ENCODE measurements at regions not wholly inside any gene's neighbourhood (a gene's known extent, or its start where the extent isn't known, plus 50 kb on each side); places are given as distances from the start of the nearest gene placed in this dataset.

GRCh38 chr2:234243871-234244565 lies 193.5 kb downstream of the SPP2 start:
- H3K27me3 ChIP-seq (ENCODE audit: insufficient read depth, insufficient read length), result no peaks in the 10 kb centered on the region

GRCh38 chr2:234242459-234242836 lies 191.9 kb downstream of the SPP2 start:
- Histone ChIP-seq H3K4me3 (ENCODE audit: insufficient read length, low read depth) (no peak overlapping the region), H3K4me1 (ENCODE audit: insufficient read depth, insufficient read length) (no peaks in the 10 kb centered on the region), H3K27me3 (ENCODE audit: insufficient read depth, insufficient read length) (no peaks in the 10 kb centered on the region), H3K36me3 (ENCODE audit: insufficient read depth, insufficient read length, low read length) (no peaks in the 10 kb centered on the region), H3K9me3 (ENCODE audit: insufficient read depth, low read length) (peaks cover 27% of the 10 kb centered on the region), H3K9ac (ENCODE audit: insufficient read length, low read depth) (no peak overlapping the region)
- TF ChIP-seq YY1 (IDR thresholded peaks at IDR 0.05; ENCODE audit: insufficient read depth, insufficient read length), result no peak
- no peak for TF ChIP-seq ZNF274 (IDR thresholded peaks at IDR 0.05; ENCODE audit: low read depth, low read length)
- no peak for TF ChIP-seq SUZ12 (IDR thresholded peaks at IDR 0.05; ENCODE audit: extremely low read depth, insufficient read depth, insufficient read length)
- DNase-seq (ENCODE audit: low read depth, low spot score), result no peak

More at GRCh38 chr2:234243871-234244565, 193.5 kb downstream of the SPP2 start:
- no peak overlapping the region for H3K9ac ChIP-seq (ENCODE audit: insufficient read length, low read depth)
- no peak for DNase-seq (ENCODE audit: low read depth, low spot score)
- no peaks in the 10 kb centered on the region for H3K4me1 ChIP-seq (ENCODE audit: insufficient read depth, insufficient read length)
- H3K9me3 ChIP-seq (ENCODE audit: insufficient read depth, low read length), result peaks cover 37% of the 10 kb centered on the region
- H3K4me3 ChIP-seq (ENCODE audit: insufficient read length, low read depth), result no peak overlapping the region
- no peaks in the 10 kb centered on the region for H3K36me3 ChIP-seq (ENCODE audit: insufficient read depth, insufficient read length, low read length)
- TF ChIP-seq YY1 (IDR thresholded peaks at IDR 0.05; ENCODE audit: insufficient read depth, insufficient read length) (no peak), ZNF274 (IDR thresholded peaks at IDR 0.05; ENCODE audit: low read depth, low read length) (no peak), SUZ12 (IDR thresholded peaks at IDR 0.05; ENCODE audit: extremely low read depth, insufficient read depth, insufficient read length) (no peak)

GRCh38 chr2:234241656-234242458 lies 191.4 kb downstream of the SPP2 start:
- no peak overlapping the region for H3K9ac ChIP-seq (ENCODE audit: insufficient read length, low read depth)
- H3K27me3 ChIP-seq (ENCODE audit: insufficient read depth, insufficient read length), result no peaks in the 10 kb centered on the region
- H3K36me3 ChIP-seq (ENCODE audit: insufficient read depth, insufficient read length, low read length), result no peaks in the 10 kb centered on the region
- H3K9me3 ChIP-seq (ENCODE audit: insufficient read depth, low read length), result peaks cover 22% of the 10 kb centered on the region
- no peak overlapping the region for H3K4me3 ChIP-seq (ENCODE audit: insufficient read length, low read depth)
- TF ChIP-seq SUZ12 (IDR thresholded peaks at IDR 0.05; ENCODE audit: extremely low read depth, insufficient read depth, insufficient read length) (no peak), ZNF274 (IDR thresholded peaks at IDR 0.05; ENCODE audit: low read depth, low read length) (no peak), YY1 (IDR thresholded peaks at IDR 0.05; ENCODE audit: insufficient read depth, insufficient read length) (no peak)
- no peaks in the 10 kb centered on the region for H3K4me1 ChIP-seq (ENCODE audit: insufficient read depth, insufficient read length)
- DNase-seq (ENCODE audit: low read depth, low spot score), result no peak

- H3K36me3 ChIP-seq (ENCODE audit: insufficient read depth, insufficient read length, low read length), result no peaks in the 10 kb centered on the region
- no peak overlapping the region for H3K4me3 ChIP-seq (ENCODE audit: insufficient read length, low read depth)
- H3K4me1 ChIP-seq (ENCODE audit: insufficient read depth, insufficient read length), result no peaks in the 10 kb centered on the region
- peaks cover 16% of the 10 kb centered on the region for H3K9me3 ChIP-seq (ENCODE audit: insufficient read depth, low read length)
- H3K9ac ChIP-seq (ENCODE audit: insufficient read length, low read depth), result no peak overlapping the region
- H3K27me3 ChIP-seq (ENCODE audit: insufficient read depth, insufficient read length), result no peaks in the 10 kb centered on the region
- no peak for DNase-seq (ENCODE audit: low read depth, low spot score)
- TF ChIP-seq ZNF274 (IDR thresholded peaks at IDR 0.05; ENCODE audit: low read depth, low read length) (no peak), YY1 (IDR thresholded peaks at IDR 0.05; ENCODE audit: insufficient read depth, insufficient read length) (no peak), SUZ12 (IDR thresholded peaks at IDR 0.05; ENCODE audit: extremely low read depth, insufficient read depth, insufficient read length) (no peak)
Observed at GRCh38 chr2:234240917-234241316, 190.4 kb downstream of the SPP2 start.

- Histone ChIP-seq H3K9me3 (ENCODE audit: insufficient read depth, low read length) (peaks cover 16% of the 10 kb centered on the region), H3K4me1 (ENCODE audit: insufficient read depth, insufficient read length) (no peaks in the 10 kb centered on the region), H3K36me3 (ENCODE audit: insufficient read depth, insufficient read length, low read length) (no peaks in the 10 kb centered on the region), H3K4me3 (ENCODE audit: insufficient read length, low read depth) (no peak overlapping the region), H3K27me3 (ENCODE audit: insufficient read depth, insufficient read length) (no peaks in the 10 kb centered on the region), H3K9ac (ENCODE audit: insufficient read length, low read depth) (no peak overlapping the region)
- TF ChIP-seq SUZ12 (IDR thresholded peaks at IDR 0.05; ENCODE audit: extremely low read depth, insufficient read depth, insufficient read length) (no peak), ZNF274 (IDR thresholded peaks at IDR 0.05; ENCODE audit: low read depth, low read length) (no peak), YY1 (IDR thresholded peaks at IDR 0.05; ENCODE audit: insufficient read depth, insufficient read length) (no peak)
- DNase-seq (ENCODE audit: low read depth, low spot score), result no peak
Observed at GRCh38 chr2:234235191-234235590, 184.7 kb downstream of the SPP2 start.

- H3K9ac ChIP-seq (ENCODE audit: insufficient read length, low read depth), result no peak overlapping the region
- H3K4me1 ChIP-seq (ENCODE audit: insufficient read depth, insufficient read length), result no peaks in the 10 kb centered on the region
- no peaks in the 10 kb centered on the region for H3K36me3 ChIP-seq (ENCODE audit: insufficient read depth, insufficient read length, low read length)
- no peak for DNase-seq (ENCODE audit: low read depth, low spot score)
- H3K4me3 ChIP-seq (ENCODE audit: insufficient read length, low read depth), result no peak overlapping the region
- no peaks in the 10 kb centered on the region for H3K27me3 ChIP-seq (ENCODE audit: insufficient read depth, insufficient read length)
- no peak for TF ChIP-seq YY1 (IDR thresholded peaks at IDR 0.05; ENCODE audit: insufficient read depth, insufficient read length)
- no peak for TF ChIP-seq SUZ12 (IDR thresholded peaks at IDR 0.05; ENCODE audit: extremely low read depth, insufficient read depth, insufficient read length)
- TF ChIP-seq ZNF274 (IDR thresholded peaks at IDR 0.05; ENCODE audit: low read depth, low read length), result no peak
- H3K9me3 ChIP-seq (ENCODE audit: insufficient read depth, low read length), result no peaks in the 10 kb centered on the region
Observed at GRCh38 chr2:234231460-234231859, 181.0 kb downstream of the SPP2 start.

GRCh38 chr2:234219046-234219310 lies 168.5 kb downstream of the SPP2 start:
- no peak for DNase-seq (ENCODE audit: low read depth, low spot score)
- no peak overlapping the region for H3K9ac ChIP-seq (ENCODE audit: insufficient read length, low read depth)
- no peaks in the 10 kb centered on the region for H3K4me1 ChIP-seq (ENCODE audit: insufficient read depth, insufficient read length)
- H3K27me3 ChIP-seq (ENCODE audit: insufficient read depth, insufficient read length), result no peaks in the 10 kb centered on the region
- no peak overlapping the region for H3K4me3 ChIP-seq (ENCODE audit: insufficient read length, low read depth)
- H3K36me3 ChIP-seq (ENCODE audit: insufficient read depth, insufficient read length, low read length), result no peaks in the 10 kb centered on the region
- no peaks in the 10 kb centered on the region for H3K9me3 ChIP-seq (ENCODE audit: insufficient read depth, low read length)
- TF ChIP-seq SUZ12 (IDR thresholded peaks at IDR 0.05; ENCODE audit: extremely low read depth, insufficient read depth, insufficient read length), result no peak
- no peak for TF ChIP-seq YY1 (IDR thresholded peaks at IDR 0.05; ENCODE audit: insufficient read depth, insufficient read length)
- TF ChIP-seq ZNF274 (IDR thresholded peaks at IDR 0.05; ENCODE audit: low read depth, low read length), result no peak

Data from NT2/D1 (cell line).